OCI-LY7 (cell line): ENCODE measurements at regions not wholly inside any gene's neighbourhood (a gene's known extent, or its start where the extent isn't known, plus 50 kb on each side); places are given as distances from the start of the nearest gene placed in this dataset.

Source experiments
- CTCF ChIP-seq: fragments of 200-600 bp; sonication (generic); conservative IDR thresholded peaks from 2 replicates; pipeline ENCODE4 v1.5.1; 2014; ENCODE audit warnings: mild to moderate bottlenecking, antibody characterized with exemption, low read length, moderate library complexity, mixed read lengths
- EZH2phosphoT487 ChIP-seq: fragments of 200-600 bp; sonication (generic); IDR thresholded peaks from 2 replicates; pipeline ENCODE4 v1.6.1; 2018; ENCODE audit warnings: low read depth, borderline replicate concordance, mild to moderate bottlenecking, mixed run types, antibody characterized with exemption, low read length, moderate library complexity, mixed read lengths

DNA sequence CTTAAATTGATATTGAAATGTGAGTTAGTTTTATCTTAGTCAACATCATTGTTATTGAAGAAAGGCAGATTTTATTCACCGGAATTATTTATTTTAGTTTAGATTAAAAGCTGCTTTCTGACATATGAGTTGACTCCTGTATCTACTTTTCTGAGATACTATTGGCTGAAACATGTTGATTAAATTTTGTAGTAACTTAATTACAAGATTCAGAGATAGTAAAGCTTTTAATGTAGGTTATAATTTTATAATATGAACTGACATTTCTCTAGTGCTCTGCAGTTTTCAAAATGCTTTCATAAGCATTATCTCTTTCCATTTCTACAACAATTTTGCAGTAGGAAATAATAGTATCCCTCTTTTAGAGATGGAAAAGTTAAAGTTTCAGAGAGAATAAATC, 616.0 kb downstream of the USP25 start:
- TF ChIP-seq CTCF: no peak
- no peak for TF ChIP-seq EZH2phosphoT487
